Gastroesophageal sphincter (tissue), 4 donors: ENCODE measurements at regions not wholly inside any gene's neighbourhood (a gene's known extent, or its start where the extent isn't known, plus 50 kb on each side); places are given as distances from the start of the nearest gene placed in this dataset.
A peak's percentile ranks its signal among the peaks of the same experiment; 100 is the strongest.

Experiments
- ATAC-seq: fragments of 150-250 bp; one replicate; pipeline ENCODE4 v1.9.1; 2016; ENCODE audit warnings: mild to moderate bottlenecking, moderate library complexity
- H3K27ac ChIP-seq, 4 donors: fragments of 200-600 bp; sonication (generic) in 3 of 4; 1 replicate in 3 of 4; 2 replicates in 1 of 4; pipeline ENCODE4 v1.5.1; 2016 to 2019
- H3K27me3 ChIP-seq: fragments of 200-600 bp; sonication (generic); one replicate; pipeline ENCODE4 v1.5.1; 2019
- H3K36me3 ChIP-seq, 2 donors: fragments of 200-600 bp; sonication (generic); one replicate each; pipeline ENCODE4 v1.5.1; 2019; ENCODE audit warnings: control low read depth in 1 of 2
- H3K4me1 ChIP-seq, 3 donors: fragments of 200-600 bp; sonication (generic); 1 replicate in 2 of 3; 2 replicates in 1 of 3; pipeline ENCODE4 v1.5.1; 2016 to 2019; ENCODE audit warnings: control low read depth in 2 of 3
- H3K4me3 ChIP-seq, 2 donors: fragments of 200-600 bp; sonication (generic); one replicate each; pipeline ENCODE4 v1.5.1; 2019; ENCODE audit warnings: mild to moderate bottlenecking in 1 of 2, moderate library complexity in 1 of 2
- H3K9me3 ChIP-seq, 3 donors: fragments of 200-600 bp; sonication (generic); one replicate each; pipeline ENCODE4 v1.5.1; 2017 to 2019; ENCODE audit warnings: control low read depth in 2 of 3
- CTCF ChIP-seq, 4 experiments: fragments of 200-600 bp in 2 of 4; fragments of 450-650 bp in 2 of 4; sonication (generic) in 1 of 4; IDR thresholded peaks; one replicate each; pipeline ENCODE4 v1.5.1; 2017 to 2019; ENCODE audit warnings: antibody characterized with exemption in 4 of 4, mild to moderate bottlenecking in 2 of 4, moderate library complexity in 2 of 4
- EP300 ChIP-seq: sonication (generic); formaldehyde crosslinking; IDR thresholded peaks from one replicate; pipeline ENCODE4 v1.6.1; 2017; ENCODE audit warnings: antibody characterized with exemption, mild to moderate bottlenecking
- POLR2A ChIP-seq, 2 donors: fragments of 450-650 bp; IDR thresholded peaks; one replicate each; pipeline ENCODE4 v1.6.1; 2017; ENCODE audit warnings: antibody characterized with exemption in 2 of 2, mild to moderate bottlenecking in 2 of 2, moderate library complexity in 1 of 2
- POLR2AphosphoS5 ChIP-seq: sonication (generic); formaldehyde crosslinking; IDR thresholded peaks from one replicate; pipeline ENCODE4 v1.6.1; 2017; ENCODE audit warnings: antibody characterized with exemption
- WGBS, 2 donors: methylation state at CpG; one replicate each; pipeline ENCODE4 v1.1.5; 2018; ENCODE audit warnings: low coverage in 1 of 2; 5-methylcytosine and 5-hydroxymethylcytosine counted together

DNA sequence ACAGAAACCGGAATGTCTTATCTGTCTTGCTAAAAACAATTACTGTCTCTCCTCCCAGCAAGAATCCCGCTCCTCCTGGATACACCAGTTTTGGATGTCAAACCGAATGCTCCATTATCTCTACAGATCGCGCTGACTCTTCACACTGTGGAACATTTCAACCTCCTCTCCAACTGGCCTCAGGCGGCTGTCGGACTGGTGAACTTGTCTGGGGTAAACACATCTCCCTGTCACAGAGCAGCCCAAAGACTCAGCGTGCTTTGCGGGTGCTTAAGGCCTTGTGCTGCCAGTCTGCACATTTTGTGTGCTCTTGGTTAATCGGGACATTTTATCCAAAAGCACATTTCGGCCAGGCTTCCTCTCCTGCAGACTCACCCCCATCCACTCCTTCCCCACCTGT, 173.1 kb downstream of the ICOS start:
- ATAC-seq: no peak
- Histone ChIP-seq H3K9me3 (no peaks in the 10 kb centered on the region), H3K27me3 (no peaks in the 10 kb centered on the region), H3K36me3 (no peaks in the 10 kb centered on the region), H3K4me1 (peaks cover 6 to 73% (median 22%) of the 10 kb centered on the region in 3 donors), H3K27ac (peak overlapping the region in 1 of 4 donors; percentile 20), H3K4me3 (no peak overlapping the region)
- TF ChIP-seq CTCF (IDR thresholded peaks at IDR 0.05) (no peak), POLR2AphosphoS5 (no peak), POLR2A (IDR thresholded peaks at IDR 0.05) (no peak), EP300 (no peak)
- 49 to 57% methylated on average over 11 of the region's 11 CpGs for WGBS, 2 donors

- peaks cover 13 to 80% (median 27%) of the 10 kb centered on the region in 3 donors for H3K4me1 ChIP-seq
- H3K27me3 ChIP-seq: no peaks in the 10 kb centered on the region
- WGBS, 2 donors: 35 to 46% methylated on average over 4 to 8 of the region's 8 CpGs
- H3K4me3 ChIP-seq: no peak overlapping the region
- peak overlapping the region in 3 of 4 donors; percentile 15 to 20 (median 18) for H3K27ac ChIP-seq
- no peaks in the 10 kb centered on the region for H3K36me3 ChIP-seq
- no peaks in the 10 kb centered on the region for H3K9me3 ChIP-seq
- TF ChIP-seq CTCF (IDR thresholded peaks at IDR 0.05) (no peak), POLR2AphosphoS5 (no peak)
- no peak for ATAC-seq
Observed at GRCh38 chr2:204110338-204110741, 173.8 kb downstream of the ICOS start.

DNA sequence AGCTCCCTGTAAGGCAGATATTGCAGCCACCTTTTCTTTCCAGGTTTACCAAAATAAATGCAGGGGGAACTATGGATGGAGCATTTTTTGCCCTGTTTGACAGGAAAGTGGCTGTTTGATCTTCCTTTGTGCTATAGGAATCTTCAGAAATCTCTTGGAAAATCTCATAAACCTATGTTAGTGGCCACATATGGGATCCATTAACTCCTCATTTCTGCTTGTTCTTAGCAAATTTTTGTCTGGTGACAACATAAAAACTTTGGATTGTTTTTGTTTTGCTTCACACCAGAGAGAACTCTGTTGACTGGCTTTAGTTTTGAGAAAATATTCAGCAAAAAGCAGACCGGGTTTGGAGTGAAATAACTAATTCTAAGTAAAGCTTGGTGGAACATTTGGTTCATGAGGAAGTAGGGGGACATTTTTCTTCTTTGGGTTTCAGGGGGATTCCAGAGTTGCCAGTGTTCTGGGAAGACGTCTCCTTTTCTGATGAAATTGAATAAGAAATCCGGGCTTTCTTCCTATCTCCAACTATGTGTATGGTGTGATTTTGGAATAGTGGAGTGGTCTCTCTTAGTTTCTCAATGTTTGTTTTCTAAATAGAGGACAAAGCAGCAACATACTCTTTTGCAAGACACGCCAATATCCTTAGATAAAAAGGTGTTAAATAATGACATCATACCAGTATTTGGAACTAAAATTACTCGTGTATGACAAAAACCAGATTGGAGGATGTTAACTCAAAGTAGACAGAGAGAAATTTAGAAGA, 174.4 kb downstream of the ICOS start:
- Histone ChIP-seq H3K27ac (peak overlapping the region in 3 of 4 donors; percentile 15 to 20 (median 18)), H3K4me1 (peaks cover 19 to 81% (median 32%) of the 10 kb centered on the region in 3 donors), H3K27me3 (no peaks in the 10 kb centered on the region), H3K36me3 (no peaks in the 10 kb centered on the region), H3K4me3 (no peak overlapping the region), H3K9me3 (no peaks in the 10 kb centered on the region)
- WGBS, 2 donors: 50 to 63% methylated on average over 5 of the region's 5 CpGs
- no peak for ATAC-seq
- no peak for TF ChIP-seq EP300
- no peak for TF ChIP-seq CTCF (IDR thresholded peaks at IDR 0.05)
- TF ChIP-seq POLR2AphosphoS5: no peak
- no peak for TF ChIP-seq POLR2A (IDR thresholded peaks at IDR 0.05)

- Histone ChIP-seq H3K9me3 (no peaks in the 10 kb centered on the region), H3K27ac (peak overlapping the region in 3 of 4 donors; percentile 17 to 62 (median 29)), H3K36me3 (no peaks in the 10 kb centered on the region), H3K4me1 (peaks cover 28 to 93% (median 37%) of the 10 kb centered on the region in 3 donors), H3K4me3 (no peak overlapping the region), H3K27me3 (no peaks in the 10 kb centered on the region)
- TF ChIP-seq POLR2AphosphoS5 (no peak), POLR2A (IDR thresholded peaks at IDR 0.05) (no peak), EP300 (no peak), CTCF (IDR thresholded peaks at IDR 0.05) (no peak)
- no peak for ATAC-seq
- 27 to 28% methylated on average over 6 of the region's 6 CpGs for WGBS, 2 donors
Observed at GRCh38 chr2:204112084-204112770, 175.7 kb downstream of the ICOS start.
